ENCODE measurements at regions not wholly inside any gene's neighbourhood (a gene's known extent, or its start where the extent isn't known, plus 50 kb on each side); places are given as distances from the start of the nearest gene placed in this dataset.

- no peaks in the 10 kb centered on the region for H3K36me3 ChIP-seq
- H3K27ac ChIP-seq, result no peak overlapping the region
- no peak for DNase-seq
- H3K4me3 ChIP-seq, result no peak overlapping the region
- H3K9me3 ChIP-seq, result no peaks in the 10 kb centered on the region
- no peaks in the 10 kb centered on the region for H3K4me1 ChIP-seq
- TF ChIP-seq CTCF (IDR thresholded peaks at IDR 0.05) (no peak), POLR2A (IDR thresholded peaks at IDR 0.05) (no peak)
- no peaks in the 10 kb centered on the region for H3K27me3 ChIP-seq
- intact Hi-C loops (cut with DNase I; ENCODE audit: low total_unique reads), result no loop called here
Observed at GRCh38 chr2:180159921-180160320, 152.8 kb upstream of the CWC22 start.

DNA sequence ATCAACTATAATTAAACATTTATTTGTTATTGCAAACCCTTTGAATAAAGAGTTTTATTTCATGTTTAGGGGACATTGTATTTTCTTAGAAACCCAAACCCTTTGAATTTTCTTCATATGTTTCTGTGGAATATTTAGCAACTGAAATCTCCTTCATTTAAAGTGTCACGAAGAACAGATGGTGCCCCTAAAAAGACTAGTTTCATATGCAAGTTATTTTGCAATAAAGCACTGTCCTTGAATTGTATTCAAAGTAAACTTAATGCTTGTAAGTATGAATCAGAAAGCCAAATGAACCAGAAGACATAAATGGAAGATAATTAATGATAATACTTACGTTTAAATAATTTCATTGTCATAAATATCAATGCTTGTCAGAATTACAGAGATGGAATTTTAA, 151.9 kb upstream of the CWC22 start:
- no peaks in the 10 kb centered on the region for H3K36me3 ChIP-seq
- intact Hi-C loops (cut with DNase I; ENCODE audit: low total_unique reads), result no loop called here
- H3K9me3 ChIP-seq, result no peaks in the 10 kb centered on the region
- H3K27me3 ChIP-seq, result no peaks in the 10 kb centered on the region
- no peak for TF ChIP-seq POLR2A (IDR thresholded peaks at IDR 0.05)
- no peak for TF ChIP-seq CTCF (IDR thresholded peaks at IDR 0.05)
- no peaks in the 10 kb centered on the region for H3K4me1 ChIP-seq
- H3K27ac ChIP-seq, result no peak overlapping the region
- no peak for DNase-seq
- no peak overlapping the region for H3K4me3 ChIP-seq

- no peaks in the 10 kb centered on the region for H3K9me3 ChIP-seq
- H3K36me3 ChIP-seq, result no peaks in the 10 kb centered on the region
- TF ChIP-seq CTCF (IDR thresholded peaks at IDR 0.05) (no peak), POLR2A (IDR thresholded peaks at IDR 0.05) (no peak)
- H3K27me3 ChIP-seq, result no peaks in the 10 kb centered on the region
- intact Hi-C loops (cut with DNase I; ENCODE audit: low total_unique reads), result no loop called here
- H3K4me3 ChIP-seq, result no peak overlapping the region
- no peak for DNase-seq
- H3K27ac ChIP-seq, result no peak overlapping the region
- no peaks in the 10 kb centered on the region for H3K4me1 ChIP-seq
Observed at GRCh38 chr2:180156651-180157050, 149.6 kb upstream of the CWC22 start.

GRCh38 chr2:180150606-180151005, 143.5 kb upstream of the CWC22 start:
- Histone ChIP-seq H3K27me3 (no peaks in the 10 kb centered on the region), H3K27ac (no peak overlapping the region), H3K36me3 (no peaks in the 10 kb centered on the region), H3K9me3 (no peaks in the 10 kb centered on the region), H3K4me1 (no peaks in the 10 kb centered on the region), H3K4me3 (no peak overlapping the region)
- intact Hi-C loops (cut with DNase I; ENCODE audit: low total_unique reads), result no loop called here
- TF ChIP-seq POLR2A (IDR thresholded peaks at IDR 0.05), result no peak
- TF ChIP-seq CTCF (IDR thresholded peaks at IDR 0.05), result no peak
- no peak for DNase-seq

DNA sequence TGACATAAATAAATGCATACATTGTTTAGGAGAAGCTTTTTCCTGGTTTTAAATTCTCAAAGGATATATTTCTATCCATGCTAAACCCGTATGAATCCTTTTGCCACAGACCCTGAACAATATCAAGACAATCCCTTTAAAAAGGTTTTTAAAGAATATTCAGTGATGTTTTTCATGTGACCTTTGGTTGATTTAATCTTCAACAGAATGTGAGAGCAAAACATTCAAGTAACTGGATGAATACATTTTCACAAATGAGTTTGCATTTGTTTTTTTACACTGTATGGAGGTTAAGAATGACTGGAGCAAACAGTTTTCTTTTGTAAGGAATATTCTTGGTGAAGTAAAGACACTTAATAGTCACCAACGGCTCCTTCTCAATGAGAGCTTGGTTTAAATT, 139.4 kb upstream of the CWC22 start:
- H3K9me3 ChIP-seq, result no peaks in the 10 kb centered on the region
- H3K4me3 ChIP-seq, result no peak overlapping the region
- no peaks in the 10 kb centered on the region for H3K4me1 ChIP-seq
- DNase-seq, result no peak
- H3K36me3 ChIP-seq, result no peaks in the 10 kb centered on the region
- TF ChIP-seq POLR2A (IDR thresholded peaks at IDR 0.05), result no peak
- TF ChIP-seq CTCF (IDR thresholded peaks at IDR 0.05), result no peak
- H3K27me3 ChIP-seq, result no peaks in the 10 kb centered on the region
- H3K27ac ChIP-seq, result no peak overlapping the region
- intact Hi-C loops (cut with DNase I; ENCODE audit: low total_unique reads), result no loop called here
